Osteoblast (primary cell): ENCODE measurements at regions not wholly inside any gene's neighbourhood (a gene's known extent, or its start where the extent isn't known, plus 50 kb on each side); places are given as distances from the start of the nearest gene placed in this dataset.
A peak's percentile ranks its signal among the peaks of the same experiment; 100 is the strongest.
"Not testable (repeated sequence)": the region's sequence is repeated elsewhere in the genome, so short reads cannot be mapped to it uniquely, and the experiment has no call there.

Experiments
- DNase-seq: peaks from one replicate; pipeline ENCODE4 v3.0.0; 2011; ENCODE audit warnings: low spot score, mixed read lengths; ENCODE audit not compliant: insufficient read length; ENCODE audit errors: missing footprints
- H2AFZ ChIP-seq: 2 replicates; pipeline ENCODE4 v1.6.0; 2011; ENCODE audit warnings: mild to moderate bottlenecking, low read length
- H3K27ac ChIP-seq: 2 replicates; pipeline ENCODE4 v1.5.1; 2011; ENCODE audit warnings: mild to moderate bottlenecking, low read depth, low read length, moderate library complexity
- H3K27me3 ChIP-seq: 2 replicates; pipeline ENCODE4 v1.6.0; 2012; ENCODE audit warnings: mild to moderate bottlenecking, control low read depth, inconsistent platforms, low read length, moderate library complexity; ENCODE audit not compliant: insufficient read depth
- H3K36me3 ChIP-seq: 2 replicates; pipeline ENCODE4 v1.5.1; 2011; ENCODE audit warnings: mild to moderate bottlenecking, low read length, control low read depth, moderate library complexity; ENCODE audit not compliant: insufficient read depth
- H3K4me1 ChIP-seq: 2 replicates; pipeline ENCODE4 v1.5.1; 2011; ENCODE audit warnings: mild to moderate bottlenecking, low read length, control low read depth, moderate library complexity; ENCODE audit not compliant: insufficient read depth
- H3K4me2 ChIP-seq: 2 replicates; pipeline ENCODE4 v1.6.0; 2011; ENCODE audit warnings: mild to moderate bottlenecking, low read length; ENCODE audit not compliant: insufficient read depth
- H3K4me3 ChIP-seq: fragments of 200-600 bp; sonication (generic); 3 replicates; pipeline ENCODE4 v1.5.1; 2012; ENCODE audit warnings: mild to moderate bottlenecking, low read length, inconsistent platforms; ENCODE audit not compliant: insufficient read depth
- H3K79me2 ChIP-seq: 2 replicates; pipeline ENCODE4 v1.6.0; 2012; ENCODE audit warnings: mild to moderate bottlenecking, low read length, control low read depth, inconsistent platforms; ENCODE audit not compliant: insufficient read depth
- H3K9me3 ChIP-seq: 2 replicates; pipeline ENCODE4 v1.5.1; 2011; ENCODE audit warnings: low read depth, low read length, control low read depth
- H4K20me1 ChIP-seq: 2 replicates; pipeline ENCODE4 v1.6.0; 2012; ENCODE audit warnings: mild to moderate bottlenecking, low read length, control low read depth; ENCODE audit not compliant: insufficient read depth
- CTCF ChIP-seq: IDR thresholded peaks from 2 replicates; pipeline ENCODE4 v1.5.1; 2011; ENCODE audit warnings: mild to moderate bottlenecking, low read depth, low read length, moderate library complexity; ENCODE audit errors: extremely low read depth

- Histone ChIP-seq H3K4me3 (no peak overlapping the region), H3K4me1 (peaks cover 2% of the 10 kb centered on the region), H3K79me2 (no peaks in the 10 kb centered on the region), H3K27ac (no peak overlapping the region), H4K20me1 (no peaks in the 10 kb centered on the region), H3K36me3 (no peaks in the 10 kb centered on the region), H3K27me3 (no peaks in the 10 kb centered on the region), H3K9me3 (no peaks in the 10 kb centered on the region), H2AFZ (no peak overlapping the region), H3K4me2 (no peak overlapping the region)
- DNase-seq: no peak
- no peak for TF ChIP-seq CTCF
These were observed 217.5 kb upstream of the TNC start for GRCh38 chr9:115335439-115335838.

GRCh38 chr9:115340314-115340713 is 222.4 kb upstream of the TNC start:
- H3K9me3 ChIP-seq: no peaks in the 10 kb centered on the region
- no peak overlapping the region for H3K4me3 ChIP-seq
- H4K20me1 ChIP-seq: no peaks in the 10 kb centered on the region
- DNase-seq: no peak
- no peak for TF ChIP-seq CTCF
- H3K4me1 ChIP-seq: no peaks in the 10 kb centered on the region
- no peaks in the 10 kb centered on the region for H3K27me3 ChIP-seq
- no peak overlapping the region for H3K27ac ChIP-seq
- no peak overlapping the region for H3K4me2 ChIP-seq
- no peaks in the 10 kb centered on the region for H3K36me3 ChIP-seq
- no peaks in the 10 kb centered on the region for H3K79me2 ChIP-seq
- no peak overlapping the region for H2AFZ ChIP-seq

- peak; percentile 58 for DNase-seq
- Histone ChIP-seq H4K20me1 (no peaks in the 10 kb centered on the region), H3K79me2 (no peaks in the 10 kb centered on the region), H3K4me1 (no peaks in the 10 kb centered on the region), H3K9me3 (no peaks in the 10 kb centered on the region), H3K36me3 (no peaks in the 10 kb centered on the region), H3K4me3 (no peak overlapping the region), H3K27me3 (no peaks in the 10 kb centered on the region), H3K27ac (no peak overlapping the region), H3K4me2 (no peak overlapping the region), H2AFZ (no peak overlapping the region)
- TF ChIP-seq CTCF: no peak
These were observed 223.5 kb upstream of the TNC start for GRCh38 chr9:115341426-115341825.

- H3K4me3 ChIP-seq, DNase-seq, H3K36me3 ChIP-seq, H4K20me1 ChIP-seq, H3K27me3 ChIP-seq, H3K9me3 ChIP-seq, H3K79me2 ChIP-seq, H3K4me2 ChIP-seq, H2AFZ ChIP-seq, H3K27ac ChIP-seq: not testable (repeated sequence)
- peaks cover 25% of the 10 kb centered on the region for H3K4me1 ChIP-seq
These were observed 229.8 kb upstream of the TNC start for GRCh38 chr9:115347776-115348175.

- H2AFZ ChIP-seq, H3K79me2 ChIP-seq, H3K36me3 ChIP-seq, DNase-seq, H3K4me3 ChIP-seq, H3K4me2 ChIP-seq, H3K9me3 ChIP-seq, H4K20me1 ChIP-seq, H3K27me3 ChIP-seq: not testable (repeated sequence)
- H3K27ac ChIP-seq: peak overlapping the region; percentile 79
- H3K4me1 ChIP-seq: peaks cover 25% of the 10 kb centered on the region
These were observed 231.0 kb upstream of the TNC start for GRCh38 chr9:115348936-115349335.
